Esophagus muscularis mucosa (tissue), 4 donors: ENCODE measurements at regions not wholly inside any gene's neighbourhood (a gene's known extent, or its start where the extent isn't known, plus 50 kb on each side); places are given as distances from the start of the nearest gene placed in this dataset.

Experiments used
- EP300 ChIP-seq: sonication (generic); formaldehyde crosslinking; IDR thresholded peaks from one replicate; pipeline ENCODE4 v1.6.1; 2017; ENCODE audit warnings: antibody characterized with exemption
- POLR2A ChIP-seq: fragments of 450-650 bp; IDR thresholded peaks from one replicate; pipeline ENCODE4 v1.6.1; 2017; ENCODE audit warnings: antibody characterized with exemption, moderate library complexity, mild to moderate bottlenecking, low read depth
- POLR2AphosphoS5 ChIP-seq, 2 donors: sonication (generic); formaldehyde crosslinking; IDR thresholded peaks; one replicate each; pipeline ENCODE4 v1.6.1; 2017; ENCODE audit warnings: antibody characterized with exemption in 2 of 2
- TF ChIP-seq, protein P1 (sequence below), 3 experiments: fragments of 200-600 bp in 2 of 3; fragments of 450-650 bp in 1 of 3; sonication (generic) in 2 of 3; IDR thresholded peaks; one replicate each; pipeline ENCODE4 v1.5.1; 2017 to 2019; ENCODE audit warnings: antibody characterized with exemption in 3 of 3, mild to moderate bottlenecking in 2 of 3, moderate library complexity in 1 of 3

- TF ChIP-seq POLR2A (no peak), EP300 (no peak), POLR2AphosphoS5 (IDR thresholded peaks at IDR 0.05) (no peak)
- TF ChIP-seq, protein P1, sequence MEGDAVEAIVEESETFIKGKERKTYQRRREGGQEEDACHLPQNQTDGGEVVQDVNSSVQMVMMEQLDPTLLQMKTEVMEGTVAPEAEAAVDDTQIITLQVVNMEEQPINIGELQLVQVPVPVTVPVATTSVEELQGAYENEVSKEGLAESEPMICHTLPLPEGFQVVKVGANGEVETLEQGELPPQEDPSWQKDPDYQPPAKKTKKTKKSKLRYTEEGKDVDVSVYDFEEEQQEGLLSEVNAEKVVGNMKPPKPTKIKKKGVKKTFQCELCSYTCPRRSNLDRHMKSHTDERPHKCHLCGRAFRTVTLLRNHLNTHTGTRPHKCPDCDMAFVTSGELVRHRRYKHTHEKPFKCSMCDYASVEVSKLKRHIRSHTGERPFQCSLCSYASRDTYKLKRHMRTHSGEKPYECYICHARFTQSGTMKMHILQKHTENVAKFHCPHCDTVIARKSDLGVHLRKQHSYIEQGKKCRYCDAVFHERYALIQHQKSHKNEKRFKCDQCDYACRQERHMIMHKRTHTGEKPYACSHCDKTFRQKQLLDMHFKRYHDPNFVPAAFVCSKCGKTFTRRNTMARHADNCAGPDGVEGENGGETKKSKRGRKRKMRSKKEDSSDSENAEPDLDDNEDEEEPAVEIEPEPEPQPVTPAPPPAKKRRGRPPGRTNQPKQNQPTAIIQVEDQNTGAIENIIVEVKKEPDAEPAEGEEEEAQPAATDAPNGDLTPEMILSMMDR (IDR thresholded peaks at IDR 0.05), result no peak
Measured at GRCh38 chr7:126079151-126079550, 1149.5 kb upstream of the POT1 start.
